OCI-LY7 (cell line): ENCODE measurements at regions not wholly inside any gene's neighbourhood (a gene's known extent, or its start where the extent isn't known, plus 50 kb on each side); places are given as distances from the start of the nearest gene placed in this dataset.

Source experiments
- BruUV-seq: library from RNA; stranded (reverse); fragments of 400-500 nt; replicated peaks from 2 replicates; lab custom pipeline; 2021; lab: Mats Ljungman, UMichigan
- CTCF ChIA-PET: fragments of 300-600 bp; sonication (Branson Sonifier 250); formaldehyde crosslinking; loops from one replicate; lab custom pipeline; 2022; ENCODE audit warnings: antibody characterized with exemption; ENCODE audit not compliant: unreplicated experiment; lab: Charles Lee
- POLR2A ChIA-PET: fragments of 300-600 bp; sonication (Branson Sonifier 250); formaldehyde crosslinking; loops from one replicate; lab custom pipeline; 2022; ENCODE audit warnings: antibody characterized with exemption; lab: Charles Lee
- DNase-seq: peaks from one replicate; pipeline ENCODE4 v3.0.0-alpha.2; 2015; ENCODE audit warnings: low spot score
- H2AFZ ChIP-seq: fragments of 200-600 bp; sonication (generic), shearing (Covaris generic); 2 replicates; pipeline ENCODE4 v1.6.1; 2014; ENCODE audit warnings: mild to moderate bottlenecking, antibody characterized with exemption, low read length, moderate library complexity
- H3K27ac ChIP-seq: fragments of 200-600 bp; sonication (generic); 2 replicates; pipeline ENCODE4 v1.5.1; 2014; ENCODE audit warnings: mixed run types, low read depth, mild to moderate bottlenecking, moderate library complexity, low read length, inconsistent platforms; ENCODE audit not compliant: poor library complexity, severe bottlenecking
- H3K36me3 ChIP-seq: fragments of 200-600 bp; sonication (generic); 2 replicates; pipeline ENCODE4 v1.6.1; 2014; ENCODE audit warnings: mild to moderate bottlenecking, antibody characterized with exemption, low read length, moderate library complexity, mixed read lengths; ENCODE audit not compliant: insufficient read depth
- H3K4me1 ChIP-seq: fragments of 200-600 bp; sonication (generic); 2 replicates; pipeline ENCODE4 v1.5.1; 2014; ENCODE audit warnings: mild to moderate bottlenecking, low read length; ENCODE audit not compliant: insufficient read depth, poor library complexity, severe bottlenecking
- H3K4me2 ChIP-seq: fragments of 200-600 bp; sonication (generic); 2 replicates; pipeline ENCODE4 v1.6.1; 2014; ENCODE audit warnings: mild to moderate bottlenecking, low read length
- H3K4me3 ChIP-seq: fragments of 200-600 bp; sonication (generic); 2 replicates; pipeline ENCODE4 v1.5.1; 2014; ENCODE audit warnings: mild to moderate bottlenecking, low read depth, low read length; ENCODE audit not compliant: poor library complexity, severe bottlenecking
- H3K79me2 ChIP-seq: fragments of 200-600 bp; sonication (generic); 2 replicates; pipeline ENCODE4 v1.6.1; 2016; ENCODE audit warnings: low read depth, mild to moderate bottlenecking, low read length, moderate library complexity, mixed read lengths; ENCODE audit not compliant: insufficient read depth
- H3K9me2 ChIP-seq: fragments of 200-600 bp; sonication (generic); 2 replicates; pipeline ENCODE4 v1.6.1; 2016; ENCODE audit warnings: mild to moderate bottlenecking, low read length, mixed read lengths; ENCODE audit not compliant: insufficient read depth
- H3K9me3 ChIP-seq: fragments of 200-600 bp; sonication (generic); 2 replicates; pipeline ENCODE4 v1.6.1; 2014; ENCODE audit warnings: mild to moderate bottlenecking, mixed run types, low read length, mixed read lengths
- H4K20me1 ChIP-seq: fragments of 200-600 bp; sonication (generic); 2 replicates; pipeline ENCODE4 v1.6.1; 2014; ENCODE audit warnings: mild to moderate bottlenecking, antibody characterized with exemption, low read length, moderate library complexity, mixed read lengths; ENCODE audit not compliant: insufficient read depth
- CTCF ChIP-seq: fragments of 200-600 bp; sonication (generic); conservative IDR thresholded peaks from 2 replicates; pipeline ENCODE4 v1.5.1; 2014; ENCODE audit warnings: mild to moderate bottlenecking, antibody characterized with exemption, low read length, moderate library complexity, mixed read lengths
- EZH2phosphoT487 ChIP-seq: fragments of 200-600 bp; sonication (generic); IDR thresholded peaks from 2 replicates; pipeline ENCODE4 v1.6.1; 2018; ENCODE audit warnings: low read depth, borderline replicate concordance, mild to moderate bottlenecking, mixed run types, antibody characterized with exemption, low read length, moderate library complexity, mixed read lengths
- intact Hi-C: fragments of 100-400 bp; cut with micrococcal nuclease; formaldehyde crosslinking; loops from one replicate; pipeline ENCODE4 v1.10.0; 2022; ENCODE audit not compliant: unreplicated experiment

DNA sequence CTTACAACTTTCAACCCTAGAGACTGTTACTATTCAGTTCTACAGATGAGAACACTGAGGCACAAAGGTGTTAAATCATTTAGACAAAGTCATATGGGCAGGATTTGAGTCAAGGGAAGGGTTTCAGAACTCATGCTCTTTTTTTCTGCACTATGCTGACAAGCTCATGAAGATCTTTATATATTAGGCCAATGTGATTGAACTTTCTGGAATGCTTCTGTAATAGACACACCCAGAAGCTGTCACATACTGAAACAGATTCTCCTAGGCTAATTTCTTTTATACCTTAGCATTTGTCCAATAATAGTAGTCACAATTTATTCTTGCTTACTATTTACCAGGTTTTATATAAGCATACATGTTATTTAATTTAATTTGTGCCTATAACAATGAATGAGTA, 164.0 kb downstream of the ALG10B start:
- Histone ChIP-seq H3K27ac (no peak overlapping the region), H3K79me2 (no peaks in the 10 kb centered on the region), H3K9me3 (no peaks in the 10 kb centered on the region), H3K36me3 (no peaks in the 10 kb centered on the region), H3K4me3 (no peak overlapping the region), H3K4me1 (no peaks in the 10 kb centered on the region), H3K9me2 (no peaks in the 10 kb centered on the region), H3K4me2 (no peak overlapping the region), H2AFZ (no peak overlapping the region), H4K20me1 (no peaks in the 10 kb centered on the region)
- intact Hi-C loops = no loop called here
- CTCF ChIA-PET = no interaction called here
- POLR2A ChIA-PET = interaction anchor here (1.1 kb wide), 1 partner anchor 9 kb away, joined by 4 read pairs; no protein-coding TSS in a partner anchor
- DNase-seq = no peak
- TF ChIP-seq EZH2phosphoT487 (no peak), CTCF (no peak)
- no TSS peak for BruUV-seq

- Histone ChIP-seq H2AFZ (no peak overlapping the region), H4K20me1 (no peaks in the 10 kb centered on the region), H3K4me3 (no peak overlapping the region), H3K36me3 (no peaks in the 10 kb centered on the region), H3K79me2 (no peaks in the 10 kb centered on the region), H3K9me3 (no peaks in the 10 kb centered on the region), H3K27ac (no peak overlapping the region), H3K9me2 (no peaks in the 10 kb centered on the region), H3K4me2 (no peak overlapping the region), H3K4me1 (no peaks in the 10 kb centered on the region)
- ChIA-PET CTCF (no interaction called here), POLR2A (interaction anchor here (1.7 kb wide), 1 partner anchor 21 kb away, joined by 3 read pairs; no protein-coding TSS in a partner anchor)
- intact Hi-C loops = no loop called here
- TF ChIP-seq EZH2phosphoT487 (no peak), CTCF (no peak)
- BruUV-seq = no TSS peak
- DNase-seq = no peak
Observed at GRCh38 chr12:38484821-38485449, 168.4 kb downstream of the ALG10B start.

GRCh38 chr12:38488866-38489265, 172.3 kb downstream of the ALG10B start:
- Histone ChIP-seq H3K4me3 (no peak overlapping the region), H3K36me3 (no peaks in the 10 kb centered on the region), H3K4me2 (no peak overlapping the region), H3K79me2 (no peaks in the 10 kb centered on the region), H3K9me2 (no peaks in the 10 kb centered on the region), H3K9me3 (no peaks in the 10 kb centered on the region), H4K20me1 (no peaks in the 10 kb centered on the region), H2AFZ (no peak overlapping the region), H3K27ac (no peak overlapping the region), H3K4me1 (no peaks in the 10 kb centered on the region)
- intact Hi-C loops = no loop called here
- DNase-seq = no peak
- POLR2A ChIA-PET = interaction anchor here (2.1 kb wide), 1 partner anchor 8 kb away, joined by 4 read pairs; no protein-coding TSS in a partner anchor
- CTCF ChIA-PET = no interaction called here
- BruUV-seq = no TSS peak
- TF ChIP-seq EZH2phosphoT487 (no peak), CTCF (no peak)
